Mesenchymal stem cell (in vitro differentiated cells and primary cell): ENCODE measurements at regions not wholly inside any gene's neighbourhood (a gene's known extent, or its start where the extent isn't known, plus 50 kb on each side); places are given as distances from the start of the nearest gene placed in this dataset.

Experiments
- DNase-seq: peaks from one replicate; pipeline ENCODE4 v3.0.0-alpha.2; 2013
- H2AFZ ChIP-seq: one replicate; pipeline ENCODE4 v1.6.1; 2013; ENCODE audit warnings: low read depth, mild to moderate bottlenecking, control low read depth, inconsistent platforms, low read length, moderate library complexity
- H2AK5ac ChIP-seq: 2 replicates; pipeline ENCODE4 v1.6.1; 2013; ENCODE audit warnings: low read length, moderate library complexity, mild to moderate bottlenecking, inconsistent platforms; ENCODE audit not compliant: severe bottlenecking
- H2BK120ac ChIP-seq: one replicate; pipeline ENCODE4 v1.6.1; 2013; ENCODE audit warnings: low read depth, mild to moderate bottlenecking, inconsistent platforms, low read length, moderate library complexity
- H2BK12ac ChIP-seq, 2 experiments: one replicate each; pipeline ENCODE4 v1.6.1; 2013; ENCODE audit warnings: inconsistent platforms in 2 of 2, low read length in 2 of 2, mild to moderate bottlenecking in 2 of 2, moderate library complexity in 2 of 2, control low read depth in 1 of 2
- H2BK15ac ChIP-seq: one replicate; pipeline ENCODE4 v1.6.1; 2013; ENCODE audit warnings: mild to moderate bottlenecking, low read depth, inconsistent platforms; ENCODE audit not compliant: poor library complexity, severe bottlenecking
- H2BK5ac ChIP-seq: 2 replicates; pipeline ENCODE4 v1.6.1; 2013; ENCODE audit warnings: low read depth, mild to moderate bottlenecking, low read length, control low read depth, inconsistent platforms; ENCODE audit not compliant: poor library complexity, severe bottlenecking
- H3K14ac ChIP-seq, 2 experiments: one replicate each; pipeline ENCODE4 v1.6.1; 2013; ENCODE audit warnings: inconsistent platforms in 2 of 2, low read length in 2 of 2, control low read depth in 1 of 2, mild to moderate bottlenecking in 1 of 2, moderate library complexity in 1 of 2
- H3K18ac ChIP-seq, 2 experiments: one replicate each; pipeline ENCODE4 v1.6.1; 2013; ENCODE audit warnings: inconsistent platforms in 2 of 2, low read length in 2 of 2, control low read depth in 1 of 2, low read depth in 1 of 2, mild to moderate bottlenecking in 1 of 2
- H3K23ac ChIP-seq, 2 experiments: one replicate each; pipeline ENCODE4 v1.6.1; 2013; ENCODE audit warnings: inconsistent platforms in 2 of 2, low read length in 2 of 2, mild to moderate bottlenecking in 2 of 2, moderate library complexity in 2 of 2, control low read depth in 1 of 2
- H3K27ac ChIP-seq: 2 replicates; pipeline ENCODE4 v1.5.1; 2013; ENCODE audit warnings: mild to moderate bottlenecking, moderate library complexity, low read length, control low read depth, inconsistent platforms; ENCODE audit not compliant: poor library complexity, severe bottlenecking
- H3K27me3 ChIP-seq, 2 experiments: 2 replicates each; pipeline versions ENCODE4 v1.6.1 to v1.7.0; 2013; ENCODE audit warnings: low read length in 2 of 2, mild to moderate bottlenecking in 2 of 2, moderate library complexity in 2 of 2, control low read depth in 1 of 2, inconsistent platforms in 1 of 2; ENCODE audit not compliant: control insufficient read depth in 1 of 2, insufficient read depth in 1 of 2
- H3K36me3 ChIP-seq, 2 experiments: 2 replicates each; pipeline versions ENCODE4 v1.6.1 to v1.7.0; 2013; ENCODE audit warnings: low read length in 2 of 2, control low read depth in 1 of 2, inconsistent platforms in 1 of 2, low read depth in 1 of 2, mild to moderate bottlenecking in 1 of 2; ENCODE audit not compliant: insufficient read depth in 2 of 2, control insufficient read depth in 1 of 2
- H3K4ac ChIP-seq, 2 experiments: one replicate each; pipeline ENCODE4 v1.6.1; 2013; ENCODE audit warnings: inconsistent platforms in 2 of 2, low read length in 2 of 2, mild to moderate bottlenecking in 2 of 2, moderate library complexity in 2 of 2, control low read depth in 1 of 2, low read depth in 1 of 2
- H3K4me1 ChIP-seq: 2 replicates; pipeline ENCODE4 v1.6.1; 2013; ENCODE audit warnings: low read depth, low read length, control low read depth; ENCODE audit not compliant: control insufficient read depth, insufficient read depth
- H3K4me2 ChIP-seq: 2 replicates; pipeline ENCODE4 v1.6.1; 2013; ENCODE audit warnings: low read length, mild to moderate bottlenecking, inconsistent platforms; ENCODE audit not compliant: poor library complexity, severe bottlenecking
- H3K4me3 ChIP-seq, 2 experiments: 2 replicates each; pipeline versions ENCODE4 v1.5.1 to v1.7.0; 2013; ENCODE audit warnings: low read length in 2 of 2, mild to moderate bottlenecking in 2 of 2, control low read depth in 1 of 2, low read depth in 1 of 2; ENCODE audit not compliant: insufficient read depth in 1 of 2
- H3K79me1 ChIP-seq: replicated peaks from 2 replicates; pipeline ENCODE4 v1.6.1; 2013; ENCODE audit warnings: mild to moderate bottlenecking, control low read depth, low read length, inconsistent platforms; ENCODE audit not compliant: poor library complexity, severe bottlenecking
- H3K9ac ChIP-seq: 2 replicates; pipeline ENCODE4 v1.7.0; 2013; ENCODE audit warnings: mild to moderate bottlenecking, low read length, moderate library complexity
- H3K9me3 ChIP-seq: 2 replicates; pipeline ENCODE4 v1.7.0; 2013; ENCODE audit warnings: mild to moderate bottlenecking, low read length; ENCODE audit not compliant: control insufficient read depth
- H4K8ac ChIP-seq: one replicate; pipeline ENCODE4 v1.6.1; 2013; ENCODE audit warnings: inconsistent platforms, mild to moderate bottlenecking, low read length, moderate library complexity
- H4K91ac ChIP-seq: one replicate; pipeline ENCODE4 v1.6.1; 2013; ENCODE audit warnings: mild to moderate bottlenecking, low read length, inconsistent platforms
- WGBS: methylation state at CpG from one replicate; pipeline ENCODE4 v1.1.7; 2013; ENCODE audit warnings: mixed read lengths; 5-methylcytosine and 5-hydroxymethylcytosine counted together

DNA sequence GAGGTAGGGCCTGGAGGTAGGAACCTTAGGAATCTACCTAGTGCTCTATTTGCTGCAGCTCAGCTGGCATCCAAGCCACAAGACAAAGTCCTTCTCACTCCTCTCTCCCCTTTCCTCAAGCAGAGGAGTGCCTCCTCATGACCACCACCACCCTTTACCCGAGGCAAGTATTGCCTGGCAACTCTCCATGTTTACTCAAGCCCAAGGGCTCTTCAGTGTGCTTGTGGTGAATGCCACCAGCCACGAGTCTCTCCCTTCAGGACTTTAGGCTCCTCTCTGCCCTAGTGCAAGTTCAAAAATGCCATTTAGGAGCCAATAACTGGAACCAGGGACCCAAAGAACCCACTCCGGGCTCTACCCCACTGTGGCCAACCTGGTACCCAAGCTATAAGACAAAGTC, 514.5 kb upstream of the RGMB start:
- H3K9me3 ChIP-seq: peaks cover 16% of the 10 kb centered on the region
- no peak overlapping the region for H4K91ac ChIP-seq
- H2AFZ ChIP-seq: no peak overlapping the region
- H2BK15ac ChIP-seq: no peak overlapping the region
- H2BK120ac ChIP-seq: no peak overlapping the region
- no peak overlapping the region for H3K9ac ChIP-seq
- H2BK5ac ChIP-seq: no peak overlapping the region
- no peaks in the 10 kb centered on the region for H3K79me1 ChIP-seq
- no peaks in the 10 kb centered on the region for H3K4me1 ChIP-seq
- no peak for DNase-seq
- H3K27ac ChIP-seq: no peak overlapping the region
- no peak overlapping the region for H3K4me2 ChIP-seq
- no peak overlapping the region for H3K4ac ChIP-seq
- H2AK5ac ChIP-seq: no peak overlapping the region
- 86% methylated on average over 3 of the region's 3 CpGs for WGBS
- no peak overlapping the region for H4K8ac ChIP-seq
- H3K18ac ChIP-seq: no peak overlapping the region
- H3K27me3 ChIP-seq: no peaks in the 10 kb centered on the region
- no peaks in the 10 kb centered on the region for H3K36me3 ChIP-seq
- no peak overlapping the region for H3K23ac ChIP-seq
- H3K14ac ChIP-seq: no peak overlapping the region
- no peak overlapping the region for H3K4me3 ChIP-seq
- H2BK12ac ChIP-seq: no peak overlapping the region

DNA sequence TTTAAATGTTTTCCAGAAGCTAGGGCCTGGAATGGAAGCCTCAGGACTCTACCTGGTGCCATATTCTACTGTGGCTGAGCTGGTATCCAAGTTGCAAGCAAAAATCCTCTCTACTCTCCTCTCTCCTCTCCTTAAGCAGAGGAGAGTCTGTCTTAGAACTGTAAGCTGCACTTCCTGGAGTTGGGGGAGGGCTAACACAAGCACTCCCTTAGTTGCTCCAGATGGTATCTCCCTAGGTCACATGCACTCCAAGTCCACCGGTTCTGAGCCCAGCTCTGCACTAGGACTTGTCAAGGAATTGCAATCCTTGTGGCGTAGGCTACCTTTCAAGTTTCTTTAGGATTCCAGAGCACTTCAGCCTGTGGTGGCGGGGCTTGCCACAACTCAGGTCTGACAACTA, 513.9 kb upstream of the RGMB start:
- Histone ChIP-seq H3K4me2 (no peak overlapping the region), H2BK5ac (no peak overlapping the region), H3K4me1 (no peaks in the 10 kb centered on the region), H3K79me1 (no peaks in the 10 kb centered on the region), H3K27ac (no peak overlapping the region), H3K36me3 (no peaks in the 10 kb centered on the region), H3K4me3 (no peak overlapping the region), H3K14ac (no peak overlapping the region), H2BK12ac (no peak overlapping the region), H2AK5ac (no peak overlapping the region), H4K91ac (no peak overlapping the region), H3K9ac (no peak overlapping the region), H3K27me3 (no peaks in the 10 kb centered on the region), H3K9me3 (peaks cover 16% of the 10 kb centered on the region), H4K8ac (no peak overlapping the region), H2BK120ac (no peak overlapping the region), H3K4ac (no peak overlapping the region), H3K18ac (no peak overlapping the region), H3K23ac (no peak overlapping the region), H2BK15ac (no peak overlapping the region), H2AFZ (no peak overlapping the region)
- no peak for DNase-seq
- WGBS: 92% methylated on average over 3 of the region's 3 CpGs

DNA sequence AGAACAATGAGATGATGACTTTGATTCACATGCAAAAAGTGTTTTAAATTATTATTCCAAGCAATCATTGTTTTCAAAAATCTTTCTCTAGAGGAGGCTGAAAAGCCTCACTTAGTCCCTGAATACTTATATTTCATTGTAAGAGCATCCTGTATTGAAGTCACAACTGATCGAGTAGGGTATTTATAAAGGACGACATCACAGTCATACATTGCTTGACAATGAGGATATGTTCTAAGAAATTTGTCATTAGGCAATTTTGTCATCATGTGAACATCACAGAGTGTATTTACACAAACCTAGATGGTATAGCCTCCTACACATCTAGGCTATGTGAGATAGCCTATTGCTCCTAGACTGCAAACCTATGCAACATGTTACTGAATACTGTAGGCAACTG, 510.4 kb upstream of the RGMB start:
- H3K9ac ChIP-seq: no peak overlapping the region
- H3K27me3 ChIP-seq: no peaks in the 10 kb centered on the region
- no peak overlapping the region for H3K23ac ChIP-seq
- no peak for DNase-seq
- no peaks in the 10 kb centered on the region for H3K9me3 ChIP-seq
- no peak overlapping the region for H4K8ac ChIP-seq
- no peaks in the 10 kb centered on the region for H3K4me1 ChIP-seq
- no peak overlapping the region for H2AK5ac ChIP-seq
- H3K27ac ChIP-seq: no peak overlapping the region
- H2AFZ ChIP-seq: no peak overlapping the region
- H3K4ac ChIP-seq: no peak overlapping the region
- no peak overlapping the region for H3K14ac ChIP-seq
- no peak overlapping the region for H2BK12ac ChIP-seq
- H4K91ac ChIP-seq: no peak overlapping the region
- H3K4me3 ChIP-seq: no peak overlapping the region
- no peaks in the 10 kb centered on the region for H3K79me1 ChIP-seq
- H3K4me2 ChIP-seq: no peak overlapping the region
- WGBS: 100% methylated on average over 1 of the region's 2 CpGs
- H2BK5ac ChIP-seq: no peak overlapping the region
- no peak overlapping the region for H2BK15ac ChIP-seq
- H3K18ac ChIP-seq: no peak overlapping the region
- no peak overlapping the region for H2BK120ac ChIP-seq
- H3K36me3 ChIP-seq: no peaks in the 10 kb centered on the region

DNA sequence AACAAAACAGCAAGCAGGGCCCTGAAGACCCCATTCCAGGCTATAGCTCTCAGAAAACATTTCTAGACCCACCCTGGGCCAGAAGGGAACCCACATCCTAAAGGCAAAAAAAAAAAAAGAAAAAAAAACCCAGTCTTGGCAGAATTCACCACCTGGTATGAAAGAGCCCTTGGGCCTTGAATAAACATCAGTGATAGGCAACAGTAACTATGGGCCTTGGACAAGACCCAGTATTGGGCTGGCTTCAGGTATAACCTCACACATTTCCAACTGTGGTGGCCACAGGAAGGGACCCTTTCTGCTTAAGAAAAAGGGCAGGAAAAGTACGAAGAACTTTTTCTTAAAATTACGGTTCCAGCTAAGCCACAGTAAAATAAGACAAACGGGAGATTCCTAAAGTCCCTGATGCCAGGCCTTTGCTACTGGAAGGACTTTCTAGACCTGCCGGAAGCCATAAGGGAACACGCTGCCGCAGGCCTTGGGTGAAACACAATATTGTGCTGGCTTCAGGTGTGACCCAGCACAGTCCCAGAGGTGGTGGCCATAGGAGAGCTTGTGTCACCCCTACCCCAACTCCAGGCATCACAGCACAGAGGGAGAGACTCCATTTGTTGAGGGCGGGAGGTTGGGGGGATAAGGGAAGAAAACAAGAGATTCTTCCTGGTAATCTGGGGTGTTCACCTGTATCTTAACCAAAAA, 505.2 kb upstream of the RGMB start:
- H3K27ac ChIP-seq: no peak overlapping the region
- no peak overlapping the region for H2BK120ac ChIP-seq
- no peaks in the 10 kb centered on the region for H3K79me1 ChIP-seq
- H3K36me3 ChIP-seq: no peaks in the 10 kb centered on the region
- H3K9ac ChIP-seq: no peak overlapping the region
- H2BK12ac ChIP-seq: no peak overlapping the region
- no peak overlapping the region for H3K4me3 ChIP-seq
- no peak overlapping the region for H2BK5ac ChIP-seq
- no peak overlapping the region for H3K23ac ChIP-seq
- H2AK5ac ChIP-seq: no peak overlapping the region
- WGBS: 96% methylated on average over 6 of the region's 7 CpGs
- H4K8ac ChIP-seq: no peak overlapping the region
- H2BK15ac ChIP-seq: no peak overlapping the region
- H4K91ac ChIP-seq: no peak overlapping the region
- no peaks in the 10 kb centered on the region for H3K4me1 ChIP-seq
- peak overlapping the region in 1 of 2 experiments; percentile 17 for H3K18ac ChIP-seq
- no peaks in the 10 kb centered on the region for H3K9me3 ChIP-seq
- H2AFZ ChIP-seq: no peak overlapping the region
- H3K14ac ChIP-seq: no peak overlapping the region
- H3K4ac ChIP-seq: no peak overlapping the region
- no peak overlapping the region for H3K4me2 ChIP-seq
- no peak for DNase-seq
- H3K27me3 ChIP-seq: no peaks in the 10 kb centered on the region
